Chondrocyte (in vitro differentiated cells): ENCODE measurements at regions not wholly inside any gene's neighbourhood (a gene's known extent, or its start where the extent isn't known, plus 50 kb on each side); places are given as distances from the start of the nearest gene placed in this dataset.

Source experiments
- DNase-seq: peaks from one replicate; pipeline ENCODE4 v3.0.0; 2021; ENCODE audit warnings: mixed read lengths, low spot score
- H3K27ac Mint-ChIP-seq: one replicate; pipeline ENCODE4 v1.8.0; 2021; ENCODE audit warnings: mild to moderate bottlenecking, moderate library complexity, mixed read lengths; ENCODE audit not compliant: unreplicated experiment
- H3K27me3 Mint-ChIP-seq: 2 replicates; pipeline ENCODE4 v1.8.0; 2021; ENCODE audit warnings: low read depth, mixed read lengths
- H3K36me3 Mint-ChIP-seq: 2 replicates; pipeline ENCODE4 v1.8.0; 2021; ENCODE audit warnings: low read depth, mixed read lengths
- H3K4me1 Mint-ChIP-seq: 2 replicates; pipeline ENCODE4 v1.8.0; 2021; ENCODE audit warnings: low read depth, mild to moderate bottlenecking, mixed read lengths
- H3K4me3 Mint-ChIP-seq: one replicate; pipeline ENCODE4 v1.8.0; 2021; ENCODE audit warnings: mild to moderate bottlenecking, moderate library complexity, mixed read lengths; ENCODE audit not compliant: unreplicated experiment
- H3K9me3 Mint-ChIP-seq: 2 replicates; pipeline ENCODE4 v1.8.0; 2021; ENCODE audit warnings: low read depth, mixed read lengths
- CTCF ChIP-seq: fragments of 200-600 bp; sonication (generic); IDR thresholded peaks from 2 replicates; pipeline ENCODE4 v1.5.0; 2021; ENCODE audit warnings: antibody characterized with exemption, mild to moderate bottlenecking, moderate library complexity

GRCh38 chr6:113679051-113679450 is 178.1 kb upstream of the MARCKS start:
- Mint-ChIP-seq H3K4me3 (no peak overlapping the region), H3K36me3 (no peaks in the 10 kb centered on the region), H3K9me3 (no peaks in the 10 kb centered on the region), H3K4me1 (peaks cover 4% of the 10 kb centered on the region), H3K27me3 (no peaks in the 10 kb centered on the region), H3K27ac (no peak overlapping the region)
- no peak for TF ChIP-seq CTCF
- DNase-seq = no peak

- Mint-ChIP-seq H3K9me3 (no peaks in the 10 kb centered on the region), H3K27ac (no peak overlapping the region), H3K4me3 (no peak overlapping the region), H3K27me3 (no peaks in the 10 kb centered on the region), H3K4me1 (peaks cover 7% of the 10 kb centered on the region), H3K36me3 (no peaks in the 10 kb centered on the region)
- TF ChIP-seq CTCF = no peak
- DNase-seq = no peak
Measured at GRCh38 chr6:113680301-113680700, 176.8 kb upstream of the MARCKS start.

GRCh38 chr6:113683968-113684367 is 173.2 kb upstream of the MARCKS start:
- Mint-ChIP-seq H3K4me3 (no peak overlapping the region), H3K9me3 (no peaks in the 10 kb centered on the region), H3K27ac (no peak overlapping the region), H3K36me3 (no peaks in the 10 kb centered on the region), H3K4me1 (peaks cover 3% of the 10 kb centered on the region), H3K27me3 (no peaks in the 10 kb centered on the region)
- DNase-seq = no peak
- no peak for TF ChIP-seq CTCF

GRCh38 chr6:113684382-113684901 is 172.7 kb upstream of the MARCKS start:
- TF ChIP-seq CTCF = no peak
- H3K27ac Mint-ChIP-seq = no peak overlapping the region
- no peaks in the 10 kb centered on the region for H3K27me3 Mint-ChIP-seq
- H3K36me3 Mint-ChIP-seq = no peaks in the 10 kb centered on the region
- no peak overlapping the region for H3K4me3 Mint-ChIP-seq
- DNase-seq = no peak
- H3K4me1 Mint-ChIP-seq = peaks cover 3% of the 10 kb centered on the region
- no peaks in the 10 kb centered on the region for H3K9me3 Mint-ChIP-seq

- H3K27ac Mint-ChIP-seq = no peak overlapping the region
- no peak overlapping the region for H3K4me3 Mint-ChIP-seq
- H3K4me1 Mint-ChIP-seq = peaks cover 17% of the 10 kb centered on the region
- H3K27me3 Mint-ChIP-seq = no peaks in the 10 kb centered on the region
- DNase-seq = no peak
- no peak for TF ChIP-seq CTCF
- no peaks in the 10 kb centered on the region for H3K9me3 Mint-ChIP-seq
- H3K36me3 Mint-ChIP-seq = no peaks in the 10 kb centered on the region
Measured at GRCh38 chr6:113686049-113686448, 171.1 kb upstream of the MARCKS start.
